NT2/D1 (cell line): ENCODE measurements at regions not wholly inside any gene's neighbourhood (a gene's known extent, or its start where the extent isn't known, plus 50 kb on each side); places are given as distances from the start of the nearest gene placed in this dataset.

Experiments used
- YY1 ChIP-seq: IDR thresholded peaks from 2 replicates; pipeline ENCODE4 v1.6.1; 2011; ENCODE audit not compliant: insufficient read length, insufficient read depth
- ZNF274 ChIP-seq: IDR thresholded peaks from 2 replicates; pipeline ENCODE4 v1.6.1; 2011; ENCODE audit warnings: mild to moderate bottlenecking, low read depth, low read length

DNA sequence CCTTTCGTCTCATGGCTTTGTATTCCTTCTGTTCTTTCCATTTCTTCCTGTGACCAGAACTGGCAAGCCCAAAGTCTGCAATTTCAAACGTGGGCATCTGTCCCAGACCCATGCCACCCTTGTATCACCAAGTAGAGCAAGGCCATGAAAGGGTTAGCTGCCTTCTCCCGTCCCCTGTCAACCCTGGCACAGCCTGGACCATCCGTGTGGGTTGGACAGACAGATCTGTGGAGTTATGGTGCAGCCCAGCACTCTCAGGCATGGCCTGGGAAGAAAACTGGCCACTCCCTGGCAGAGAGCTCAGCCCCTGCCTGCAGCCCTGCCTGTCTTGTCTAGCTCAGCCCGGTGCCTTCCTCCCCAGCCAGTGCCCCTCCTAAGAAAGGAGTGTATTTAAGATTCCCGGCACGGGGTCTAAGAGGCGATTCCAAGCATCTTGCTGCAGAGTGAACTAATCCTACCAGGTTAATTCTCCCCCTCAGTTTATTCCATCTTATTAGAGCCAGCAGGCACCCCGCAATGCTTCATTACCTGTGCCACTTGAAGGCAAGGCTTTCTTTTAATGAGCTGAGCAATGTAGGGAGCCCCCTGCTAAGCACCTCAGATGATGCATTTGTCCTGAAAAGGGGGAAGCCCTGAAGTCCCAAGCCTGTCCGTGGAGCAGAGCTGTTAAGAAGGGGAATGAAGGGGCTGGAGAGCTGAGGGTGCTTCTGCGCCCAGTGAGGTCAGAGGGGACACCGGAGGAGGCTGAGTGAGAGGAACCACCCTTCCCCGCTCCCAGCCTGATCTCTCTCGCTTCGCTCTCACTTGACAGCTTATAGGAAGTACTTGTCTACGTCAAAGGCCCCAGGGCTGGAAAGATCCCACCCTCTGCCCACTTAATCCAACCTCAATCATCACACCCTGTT is 130.6 kb downstream of the SPATA19 start:
- TF ChIP-seq YY1 (no peak), ZNF274 (no peak)
